Activated CD4-positive, alpha-beta T cell treated with anti-CD3 and anti-CD28 coated beads, Interleukin-2, amount 50 U/mL, for 4 hours (primary cell): ENCODE measurements at regions not wholly inside any gene's neighbourhood (a gene's known extent, or its start where the extent isn't known, plus 50 kb on each side); places are given as distances from the start of the nearest gene placed in this dataset.
"Not testable (repeated sequence)": the region's sequence is repeated elsewhere in the genome, so short reads cannot be mapped to it uniquely, and the experiment has no call there.

Experiments used
- DNase-seq, 2 experiments: peaks; one replicate each; pipeline ENCODE4 v3.0.0-alpha.2; 2020

DNA sequence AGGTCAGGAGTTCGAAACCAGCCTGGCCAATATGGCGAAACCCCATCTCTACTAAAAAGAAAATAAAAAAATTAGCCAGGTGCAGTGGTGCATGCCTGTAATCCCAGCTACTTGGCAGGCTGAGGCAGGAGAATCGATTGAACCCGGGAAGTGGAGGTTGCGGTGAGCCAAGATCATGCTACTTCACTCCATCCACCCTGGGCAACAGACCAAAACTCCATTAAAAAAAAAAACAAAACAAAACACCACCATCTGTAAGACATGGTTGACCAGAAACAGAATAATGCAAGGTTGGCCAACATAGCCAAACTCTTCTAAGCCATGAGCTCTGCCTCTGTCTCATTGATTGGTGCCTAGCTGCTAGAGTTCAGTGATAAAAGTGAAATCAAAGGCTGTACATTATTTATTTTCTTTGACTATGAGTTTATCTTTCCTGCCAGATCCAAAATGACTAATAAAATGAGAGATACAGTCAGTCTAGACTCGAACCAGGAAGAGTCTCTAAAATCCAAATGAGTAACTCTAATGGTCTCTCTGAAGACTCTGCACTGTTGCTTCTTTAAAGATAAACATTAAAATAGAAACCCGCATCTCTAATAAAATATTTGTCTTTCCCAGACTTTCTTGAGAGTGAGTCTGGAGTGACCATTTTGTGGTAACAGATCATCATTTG, 404.7 kb downstream of the DAD1 start:
- no peak for DNase-seq

DNA sequence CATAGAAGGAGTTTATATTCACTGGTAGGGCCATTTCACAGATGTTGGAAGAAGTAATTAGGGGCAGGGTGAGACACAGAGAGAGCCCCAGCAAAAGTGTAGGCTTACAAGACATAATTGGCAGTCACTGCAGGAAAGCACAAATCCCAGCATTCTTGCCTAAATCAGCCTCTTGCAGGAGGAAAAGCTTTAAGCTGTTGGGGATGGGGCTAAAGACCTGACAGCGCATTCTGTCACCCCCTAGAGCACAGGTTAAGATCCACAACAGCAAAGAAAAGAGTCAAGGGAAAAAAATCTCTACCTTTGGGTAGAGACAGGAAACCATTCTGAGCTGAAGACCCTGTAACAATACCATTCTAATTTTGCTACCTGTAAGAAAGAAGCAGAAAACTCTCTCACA, 409.0 kb downstream of the DAD1 start:
- no peak for DNase-seq

DNA sequence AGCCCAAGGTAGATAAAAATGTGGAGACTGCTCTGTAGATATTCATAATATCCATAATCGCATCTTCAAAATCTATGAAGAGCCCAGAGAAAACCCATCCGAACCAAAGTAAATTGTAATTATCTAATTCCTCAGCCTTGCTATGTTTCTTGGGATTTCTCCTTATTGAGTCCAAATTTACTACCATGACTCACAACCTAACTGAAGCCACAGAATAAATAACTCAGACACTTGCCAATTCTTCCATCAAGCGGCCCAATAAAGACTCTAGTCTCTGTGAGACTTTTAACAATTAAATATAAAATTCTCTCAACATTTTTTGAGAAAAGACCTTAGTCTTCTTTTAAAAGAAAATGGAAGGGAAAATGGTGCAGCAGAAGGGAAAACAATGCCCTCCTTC, 409.8 kb downstream of the DAD1 start:
- no peak for DNase-seq

DNA sequence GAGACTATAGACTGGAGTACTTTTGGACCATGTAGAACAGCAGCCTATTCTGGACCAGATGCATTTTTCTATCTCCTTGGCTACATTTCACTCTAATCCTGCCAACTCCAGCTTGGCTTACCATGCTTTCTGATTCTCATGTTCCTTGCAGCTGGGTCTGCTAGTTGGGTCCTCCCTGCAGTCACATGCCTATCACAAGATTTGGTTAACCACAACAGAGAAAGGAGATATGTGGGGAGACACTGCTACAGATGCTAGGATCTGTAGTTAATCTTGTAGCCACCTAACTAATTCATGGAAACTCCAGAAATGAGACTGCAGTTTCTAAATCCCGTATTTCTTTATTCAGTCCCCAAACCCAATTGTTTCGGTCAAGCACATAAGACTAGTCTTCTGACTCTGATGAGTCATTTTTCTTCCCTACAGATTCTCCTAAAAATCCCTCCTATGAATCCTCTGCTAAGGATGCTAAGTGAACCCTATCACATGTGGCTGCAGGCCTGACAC, 410.6 kb downstream of the DAD1 start:
- DNase-seq: no peak

DNA sequence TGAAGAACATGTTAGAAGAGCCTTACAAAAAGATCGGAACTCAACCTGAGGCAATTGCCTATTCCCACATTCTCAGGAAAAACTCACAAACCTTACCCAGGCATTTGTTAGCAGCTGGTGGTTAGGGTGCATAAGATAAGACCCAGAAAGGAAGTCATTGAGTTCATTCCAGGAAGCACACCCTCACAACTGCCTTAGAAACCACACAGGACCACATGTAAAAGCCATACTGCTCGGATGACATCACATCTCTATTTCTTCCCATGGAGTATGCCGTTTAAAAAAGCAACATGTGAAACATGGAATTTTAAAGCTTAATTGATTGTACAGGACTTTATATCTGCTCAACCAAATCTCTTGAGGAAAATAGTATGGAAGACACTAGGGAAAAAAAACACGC, 411.2 kb downstream of the DAD1 start:
- DNase-seq: no peak

DNA sequence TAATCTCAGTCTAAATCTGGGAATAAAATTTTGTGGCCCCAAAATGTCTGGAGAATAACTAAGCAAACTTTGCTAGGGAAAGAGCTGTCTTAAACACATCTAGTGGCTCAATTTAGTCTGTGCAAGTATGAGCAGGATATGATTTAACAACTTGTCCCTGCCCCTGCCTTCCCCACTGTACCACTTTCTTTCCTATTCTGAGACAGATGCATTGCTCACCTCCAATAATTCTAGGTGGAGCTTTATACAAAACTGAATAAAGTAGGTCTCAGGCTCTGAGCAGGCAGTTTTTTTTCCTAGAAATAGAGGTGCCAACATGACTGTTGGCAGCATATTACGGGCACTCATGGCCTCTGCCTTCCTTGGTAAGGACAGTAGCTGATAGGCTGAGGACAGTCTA, 412.1 kb downstream of the DAD1 start:
- DNase-seq: no peak

DNA sequence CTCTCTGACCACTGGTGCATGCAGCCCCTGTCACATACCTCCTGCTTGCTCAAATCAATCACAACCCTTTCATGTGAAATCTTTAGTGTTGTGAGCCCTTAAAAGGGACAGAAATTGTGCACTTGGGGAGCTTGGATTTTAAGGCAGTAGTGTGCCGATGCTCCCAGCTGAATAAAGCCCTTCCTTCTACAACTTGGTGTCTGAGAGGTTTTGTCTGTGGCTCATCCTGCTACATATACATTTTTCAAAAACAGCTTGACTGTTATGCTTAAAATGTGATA, 413.8 kb downstream of the DAD1 start:
- not testable (repeated sequence) for DNase-seq

DNA sequence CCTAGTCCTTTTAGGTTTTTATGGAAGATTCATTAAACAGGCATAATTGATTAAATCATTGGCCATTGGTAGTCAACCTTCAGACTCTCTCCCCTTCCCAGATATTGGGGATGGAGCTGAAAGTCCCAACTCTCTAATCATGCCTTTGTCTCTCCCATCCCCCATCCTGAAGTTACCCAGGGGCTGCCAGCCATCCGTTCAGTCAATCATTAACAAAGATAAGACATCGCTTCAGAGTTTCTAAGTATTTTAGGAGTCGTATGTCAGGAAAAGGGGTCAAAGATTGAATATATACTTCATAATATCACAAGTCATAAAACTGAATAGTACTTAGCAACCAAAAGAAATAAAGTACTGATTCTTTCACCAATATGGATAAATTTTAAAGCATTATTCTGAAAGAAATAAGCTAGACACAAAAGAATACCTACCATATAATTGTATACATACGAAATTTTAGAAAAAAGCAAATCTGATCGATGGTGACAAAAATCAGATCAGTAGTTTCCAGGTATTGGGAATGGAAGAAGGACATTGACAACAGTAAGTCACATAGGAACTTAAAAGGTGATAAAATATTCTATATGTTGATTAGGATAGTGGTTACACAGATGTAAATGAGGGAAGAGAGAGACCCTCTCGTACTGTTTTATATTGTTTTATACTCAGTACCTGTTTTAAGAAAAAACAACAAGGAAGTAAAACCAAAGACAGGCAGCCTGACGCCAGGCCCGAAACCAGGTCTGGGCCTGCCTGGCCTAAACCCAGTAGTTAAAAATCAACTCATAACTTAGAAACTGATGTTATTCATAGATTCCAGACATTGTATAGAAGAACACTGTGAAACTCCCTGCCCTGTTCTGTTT, 414.4 kb downstream of the DAD1 start:
- no peak for DNase-seq

DNA sequence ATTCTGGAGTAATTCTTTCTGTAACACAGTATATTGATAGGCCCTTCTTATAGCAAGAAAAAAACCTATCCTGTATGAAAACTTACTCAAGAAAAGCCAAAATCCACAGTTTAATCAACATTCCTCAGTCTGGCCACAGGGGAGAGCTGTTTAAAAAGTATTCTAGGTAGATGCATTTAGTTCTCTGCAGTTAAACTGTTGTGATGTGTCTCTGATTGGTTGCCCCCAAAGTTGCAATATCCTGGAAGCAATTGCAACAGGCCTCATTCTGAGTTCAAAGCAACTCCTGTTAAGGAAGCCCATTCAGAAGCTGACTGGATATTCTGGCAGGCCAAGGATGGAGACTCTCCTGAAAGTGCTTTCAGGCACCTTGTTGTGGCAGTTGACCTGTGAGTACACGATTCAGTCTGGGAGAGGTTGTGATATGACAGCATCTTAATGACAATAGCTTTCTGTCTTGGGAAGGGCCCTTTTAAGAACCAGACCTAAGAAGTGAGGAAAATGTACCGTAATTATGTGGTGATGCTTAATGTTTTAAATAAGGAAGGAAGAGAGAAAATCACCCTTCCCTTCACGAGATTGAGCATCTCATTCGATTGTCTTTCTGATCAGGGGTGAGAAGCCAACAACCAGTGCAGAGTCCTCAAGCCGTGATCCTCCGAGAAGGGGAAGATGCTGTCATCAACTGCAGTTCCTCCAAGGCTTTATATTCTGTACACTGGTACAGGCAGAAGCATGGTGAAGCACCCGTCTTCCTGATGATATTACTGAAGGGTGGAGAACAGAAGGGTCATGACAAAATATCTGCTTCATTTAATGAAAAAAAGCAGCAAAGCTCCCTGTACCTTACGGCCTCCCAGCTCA, 420.7 kb downstream of the DAD1 start:
- DNase-seq: no peak

DNA sequence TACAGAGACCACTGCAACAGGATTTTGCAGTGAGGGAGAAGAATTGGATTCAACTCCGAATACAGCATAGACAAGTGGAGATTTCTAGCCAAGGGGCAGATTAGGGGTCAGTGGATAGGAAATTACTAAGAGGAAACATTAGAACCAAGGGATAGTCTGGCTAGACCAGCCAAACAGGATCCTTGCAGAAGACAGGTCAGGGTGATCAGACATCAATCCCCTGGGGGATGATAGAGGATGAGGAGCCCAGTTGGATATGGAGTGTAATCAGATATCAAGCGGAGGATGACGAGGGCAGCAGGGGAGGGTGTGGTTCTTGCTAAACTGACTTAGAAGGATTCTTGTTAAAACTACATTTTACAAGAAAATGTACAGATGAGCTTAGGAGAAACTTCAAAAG, 424.4 kb downstream of the DAD1 start:
- no peak for DNase-seq

DNA sequence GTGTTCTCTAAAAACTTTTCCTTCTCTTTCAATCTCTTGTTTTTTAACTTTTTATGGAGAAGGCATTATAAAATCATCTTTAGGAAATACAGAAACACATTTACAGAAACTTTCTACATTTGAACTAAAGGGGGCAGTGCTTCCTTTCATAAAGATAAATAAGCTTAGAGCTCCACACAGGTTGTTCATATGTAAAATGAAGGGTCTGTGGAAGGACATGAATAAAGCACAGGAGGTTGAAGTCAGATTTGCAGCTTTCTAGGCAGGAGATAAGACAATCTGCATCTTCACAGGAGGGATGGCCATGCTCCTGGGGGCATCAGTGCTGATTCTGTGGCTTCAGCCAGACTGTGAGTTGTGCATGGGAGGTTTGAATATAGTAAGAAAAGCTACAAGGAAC, 426.0 kb downstream of the DAD1 start:
- DNase-seq: no peak

DNA sequence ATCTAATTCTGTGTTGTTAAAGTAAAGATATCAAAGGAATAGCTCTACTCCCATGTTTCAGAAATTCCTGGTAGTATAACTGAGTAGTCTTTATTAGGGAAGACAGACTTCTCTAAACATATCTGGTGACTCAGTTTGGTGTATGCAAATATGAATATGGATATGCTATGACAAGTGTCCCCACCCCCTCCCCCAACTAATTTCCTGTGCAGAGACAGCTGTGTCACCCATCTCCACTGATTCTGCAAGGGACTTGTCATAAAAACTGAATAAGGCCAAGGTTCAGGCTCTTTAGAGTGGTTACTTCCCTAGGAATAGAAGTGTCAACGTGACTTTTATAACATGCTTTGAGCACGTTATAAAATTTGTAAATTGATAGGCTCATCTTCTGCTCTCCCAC, 429.1 kb downstream of the DAD1 start:
- DNase-seq: no peak

DNA sequence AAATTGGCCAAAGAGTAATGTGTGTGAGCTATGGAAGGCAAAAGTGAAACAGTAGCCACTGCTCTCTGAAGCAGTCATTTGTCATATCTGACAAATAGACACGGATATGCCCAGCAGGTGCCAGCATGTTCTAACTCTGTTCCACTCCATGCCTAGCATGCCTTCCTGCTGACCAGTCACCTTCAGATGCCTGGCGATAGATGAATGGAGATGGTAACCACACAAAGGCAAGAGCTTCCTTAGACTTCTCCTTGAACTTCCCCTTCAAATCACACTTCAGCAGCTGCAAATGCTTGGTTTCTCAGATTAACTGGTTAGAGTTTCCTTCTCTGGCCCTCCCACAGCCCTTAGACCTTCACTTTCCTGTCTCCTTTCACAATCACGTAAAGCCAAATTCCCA, 429.9 kb downstream of the DAD1 start:
- DNase-seq: no peak

DNA sequence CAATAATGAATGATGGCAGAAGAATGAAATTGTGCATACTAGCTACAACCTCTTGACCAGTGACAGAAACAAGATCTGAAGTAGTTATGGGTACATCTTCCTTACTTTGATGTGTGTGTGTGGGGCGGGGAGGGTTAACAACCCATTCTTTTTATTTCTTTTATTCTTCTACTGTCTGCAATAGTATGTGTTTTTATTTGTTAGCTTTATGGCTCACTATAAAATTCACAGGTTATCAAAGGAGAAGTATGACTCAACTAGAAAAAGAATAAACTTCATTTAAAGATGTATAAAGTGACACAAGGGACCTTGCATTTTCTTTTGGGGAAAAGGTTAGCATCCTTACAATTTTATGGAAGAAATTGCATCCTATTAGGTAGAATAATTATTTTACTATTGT, 430.5 kb downstream of the DAD1 start:
- DNase-seq: no peak

DNA sequence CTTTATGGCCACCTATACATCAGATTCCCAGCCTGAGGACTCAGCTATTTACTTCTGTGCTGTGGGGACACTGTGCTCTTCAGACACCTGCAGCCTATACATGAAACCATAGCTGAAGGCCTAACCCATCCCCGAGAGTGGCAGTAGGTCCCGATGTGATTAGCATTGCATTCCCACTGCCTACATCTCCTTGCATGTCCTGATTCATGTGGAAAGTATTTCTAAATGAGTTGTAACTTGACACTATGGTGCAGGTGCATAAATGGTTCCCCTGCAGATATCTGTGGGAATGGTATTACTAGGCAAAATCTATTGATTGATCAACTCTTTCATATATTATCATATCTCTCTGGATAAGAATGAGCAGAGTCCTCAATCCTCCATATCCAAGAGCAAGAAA, 433.5 kb downstream of the DAD1 start:
- no peak for DNase-seq

DNA sequence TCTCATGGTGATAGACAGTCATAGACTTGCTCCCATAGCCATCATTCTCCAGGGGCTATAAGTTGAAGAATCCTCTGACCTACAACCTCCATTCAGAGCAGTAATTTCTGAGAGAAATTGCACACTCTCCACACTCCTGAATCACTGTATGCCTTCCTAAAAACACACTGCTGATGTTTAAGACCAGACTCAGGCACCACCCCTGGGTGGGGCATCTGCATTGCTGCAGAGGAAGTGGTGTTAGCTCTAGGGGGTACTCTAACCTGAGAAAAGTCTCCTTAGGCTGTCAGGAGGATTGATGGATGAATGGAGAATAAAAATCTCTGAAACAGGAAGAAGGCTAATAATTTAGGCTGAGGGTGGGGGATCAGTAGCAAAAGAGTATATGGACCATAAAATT, 436.1 kb downstream of the DAD1 start:
- DNase-seq: no peak

DNA sequence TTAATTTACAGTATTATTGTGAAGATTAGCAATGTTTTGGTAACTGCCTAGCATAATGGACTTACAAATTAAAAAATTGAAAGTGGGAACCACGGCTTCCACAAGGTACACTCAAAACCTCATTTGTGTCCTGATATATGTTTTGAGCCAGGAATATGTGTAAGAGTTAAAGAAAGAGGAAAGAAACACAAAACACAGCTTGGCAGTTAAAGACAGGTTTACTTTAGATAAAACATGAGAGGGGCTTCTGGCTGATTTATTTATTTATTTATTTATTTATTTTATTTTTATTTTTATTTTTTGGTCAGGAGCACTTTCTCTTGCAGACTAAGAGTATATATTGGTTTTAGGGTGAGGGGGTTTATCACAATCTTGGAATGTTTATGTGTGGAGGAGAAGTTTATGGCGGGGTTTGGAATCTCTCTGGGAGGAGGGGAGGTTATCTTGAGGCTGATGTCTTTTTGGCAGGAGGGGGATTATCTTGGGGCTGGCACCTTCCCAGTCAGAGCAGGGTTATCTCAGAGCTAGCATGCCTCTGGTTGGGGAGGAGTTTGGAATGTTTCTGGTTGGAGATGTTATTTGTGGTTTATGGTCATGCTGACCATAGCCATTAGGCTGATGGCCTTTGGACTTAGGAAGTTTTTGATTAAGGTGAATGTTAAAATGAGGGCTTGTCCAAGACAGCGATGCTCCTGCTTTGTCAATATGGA, 436.7 kb downstream of the DAD1 start:
- no peak for DNase-seq

DNA sequence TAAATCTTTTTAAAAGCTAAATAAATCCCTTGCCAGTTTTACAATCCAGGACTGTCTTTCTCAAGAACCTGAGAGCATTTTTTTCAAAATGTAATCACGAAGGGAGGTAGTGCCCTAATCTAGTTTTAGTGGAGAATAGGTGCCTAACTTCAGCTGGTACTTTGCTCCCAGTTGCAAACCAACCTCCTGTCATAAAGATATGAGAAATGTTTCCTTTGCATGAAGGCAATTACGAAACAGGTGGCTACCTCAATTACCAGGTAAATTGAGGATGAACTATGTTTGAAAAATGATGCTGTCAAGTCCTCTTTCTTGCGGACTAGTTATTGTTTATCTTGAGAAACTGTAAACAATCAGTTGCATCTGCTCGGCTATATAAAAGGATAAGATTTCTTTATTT, 437.9 kb downstream of the DAD1 start:
- no peak for DNase-seq

DNA sequence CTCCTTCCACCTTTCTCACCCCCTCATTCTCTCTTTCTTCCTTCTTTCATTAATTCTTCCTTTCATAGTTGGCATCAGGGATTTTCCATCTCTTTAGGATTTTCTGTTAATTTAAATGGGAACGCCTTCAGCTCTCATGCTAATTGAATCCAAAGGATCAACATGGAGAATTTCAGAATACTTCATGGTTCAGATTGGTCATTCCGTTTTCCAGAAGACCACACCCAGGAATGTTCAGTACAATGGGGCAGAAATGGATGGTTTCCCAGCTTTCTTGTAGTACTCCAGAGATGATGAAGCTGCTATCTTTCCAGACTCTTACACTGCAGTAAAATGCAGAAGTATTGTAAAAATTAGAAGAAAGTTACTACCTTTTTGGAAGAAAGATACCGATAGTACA, 440.0 kb downstream of the DAD1 start:
- DNase-seq: no peak

DNA sequence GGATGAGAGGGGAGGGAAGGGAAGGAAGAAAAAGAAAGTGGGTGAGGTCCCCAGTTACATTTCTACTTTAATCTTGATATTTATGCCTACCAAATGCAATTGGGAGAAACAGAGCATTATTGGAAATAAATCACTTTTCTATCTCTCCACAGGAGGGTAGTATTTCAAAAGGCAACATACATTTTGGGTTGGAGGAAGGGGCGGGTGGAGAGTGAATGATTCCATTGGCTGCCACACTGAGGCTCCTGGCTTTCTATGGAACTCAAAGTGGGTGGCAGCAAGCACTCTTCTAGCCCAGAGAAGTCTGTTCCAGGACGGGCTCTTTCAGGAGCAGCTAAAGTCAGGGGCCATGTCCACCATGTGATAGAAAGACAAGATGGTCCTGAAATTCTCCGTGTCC, 441.3 kb downstream of the DAD1 start:
- no peak for DNase-seq

DNA sequence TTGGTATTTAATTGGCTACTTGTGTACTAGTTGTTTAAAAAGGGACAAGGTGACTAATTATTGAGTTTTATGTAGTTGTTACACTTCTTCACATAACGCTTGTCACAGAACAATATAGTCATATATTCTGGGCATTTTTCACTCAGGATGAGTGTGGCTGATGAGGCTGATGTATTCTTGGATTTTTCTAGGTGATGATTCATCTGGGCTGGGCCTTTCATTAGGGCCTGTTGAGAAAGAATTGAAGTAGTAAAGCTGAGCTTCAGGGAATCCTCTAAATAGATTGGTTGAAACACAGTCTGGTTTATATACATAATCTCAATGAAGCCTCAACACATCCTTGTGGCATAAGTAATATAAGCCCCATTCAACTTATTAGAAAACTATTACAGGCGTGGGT, 445.7 kb downstream of the DAD1 start:
- no peak for DNase-seq

DNA sequence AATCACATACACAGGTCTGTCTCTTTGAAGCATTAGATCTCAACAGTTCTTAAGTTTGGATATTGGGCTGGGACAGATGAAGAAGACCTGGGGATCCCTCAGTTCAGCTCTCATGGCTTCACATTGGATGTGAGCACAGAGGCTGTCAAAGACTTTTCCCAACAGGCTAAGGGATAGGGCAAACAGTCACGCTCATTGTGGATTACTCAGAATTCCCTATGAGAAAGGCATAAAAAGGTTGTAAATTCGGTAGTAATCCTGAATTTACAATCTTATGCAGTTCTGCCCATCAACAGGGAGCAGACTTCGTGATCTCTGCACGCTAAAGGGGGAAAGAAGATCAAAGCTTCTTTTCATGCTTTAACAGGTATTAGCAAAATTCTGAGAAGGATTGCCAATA, 448.4 kb downstream of the DAD1 start:
- no peak for DNase-seq
